ENCODE measurements at regions not wholly inside any gene's neighbourhood (a gene's known extent, or its start where the extent isn't known, plus 50 kb on each side); places are given as distances from the start of the nearest gene placed in this dataset.

GRCh38 chr3:176931991-176932390 lies 265.3 kb downstream of the TBL1XR1 start:
- no peak for DNase-seq

- DNase-seq: no peak
These were observed 266.3 kb downstream of the TBL1XR1 start for GRCh38 chr3:176930942-176931341.

- no peak for DNase-seq
These were observed 268.7 kb downstream of the TBL1XR1 start for GRCh38 chr3:176928582-176928931.

GRCh38 chr3:176927706-176928581 lies 269.3 kb downstream of the TBL1XR1 start:
- DNase-seq: no peak

GRCh38 chr3:176927280-176927679 lies 270.0 kb downstream of the TBL1XR1 start:
- no peak for DNase-seq

GRCh38 chr3:176926688-176927087 lies 270.6 kb downstream of the TBL1XR1 start:
- no peak for DNase-seq

GRCh38 chr3:176926034-176926433 lies 271.2 kb downstream of the TBL1XR1 start:
- no peak for DNase-seq

- no peak for DNase-seq
These were observed 276.5 kb downstream of the TBL1XR1 start for GRCh38 chr3:176920766-176921160.

GRCh38 chr3:176919836-176920765 lies 277.2 kb downstream of the TBL1XR1 start:
- DNase-seq: no peak

- no peak for DNase-seq
These were observed 280.5 kb downstream of the TBL1XR1 start for GRCh38 chr3:176916777-176917176.

GRCh38 chr3:176914764-176915163 lies 282.5 kb downstream of the TBL1XR1 start:
- no peak for DNase-seq

GRCh38 chr3:176911579-176911978 lies 285.7 kb downstream of the TBL1XR1 start:
- DNase-seq: no peak

- no peak for DNase-seq
These were observed 288.2 kb downstream of the TBL1XR1 start for GRCh38 chr3:176909044-176909443.

- DNase-seq: no peak
These were observed 291.0 kb downstream of the TBL1XR1 start for GRCh38 chr3:176906046-176906905.

GRCh38 chr3:176905331-176905730 lies 292.0 kb downstream of the TBL1XR1 start:
- no peak for DNase-seq

- no peak for DNase-seq
These were observed 292.8 kb downstream of the TBL1XR1 start for GRCh38 chr3:176904506-176904905.

- DNase-seq: no peak
These were observed 300.6 kb downstream of the TBL1XR1 start for GRCh38 chr3:176896640-176897039.

GRCh38 chr3:176896165-176896564 lies 301.1 kb downstream of the TBL1XR1 start:
- no peak for DNase-seq

- no peak for DNase-seq
These were observed 317.6 kb downstream of the TBL1XR1 start for GRCh38 chr3:176879710-176880109.

- no peak for DNase-seq
These were observed 324.0 kb downstream of the TBL1XR1 start for GRCh38 chr3:176873261-176873660.

GRCh38 chr3:176872771-176873209 lies 324.5 kb downstream of the TBL1XR1 start:
- DNase-seq: peak; percentile 45

GRCh38 chr3:176870451-176870850 lies 326.8 kb downstream of the TBL1XR1 start:
- no peak for DNase-seq

Data from inflammatory macrophage treated with lipopolysaccharide for 4 hours (primary cell).